ENCODE measurements at regions not wholly inside any gene's neighbourhood (a gene's known extent, or its start where the extent isn't known, plus 50 kb on each side); places are given as distances from the start of the nearest gene placed in this dataset.
A peak's percentile ranks its signal among the peaks of the same experiment; 100 is the strongest.

DNA sequence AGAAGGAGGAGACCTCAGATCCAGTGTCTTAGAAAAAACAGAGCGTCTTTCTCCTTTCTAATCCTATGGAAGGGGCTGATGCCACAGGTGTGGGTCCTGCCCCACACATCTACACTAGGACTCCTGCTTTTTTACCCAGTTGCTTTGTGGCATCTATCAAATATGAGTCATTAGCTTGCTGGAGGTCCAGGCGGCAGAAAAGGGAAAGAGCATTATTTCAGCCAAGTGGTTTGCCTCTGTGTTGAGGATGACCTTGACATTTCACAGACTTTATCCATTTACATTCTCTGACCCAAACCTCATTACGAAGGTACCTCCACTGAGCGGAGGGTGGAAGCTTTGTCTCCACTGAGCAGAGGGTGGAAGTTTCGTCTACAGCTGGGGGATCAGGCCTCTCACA, 308.4 kb upstream of the KLF6 start:
- DNase-seq = no peak

DNA sequence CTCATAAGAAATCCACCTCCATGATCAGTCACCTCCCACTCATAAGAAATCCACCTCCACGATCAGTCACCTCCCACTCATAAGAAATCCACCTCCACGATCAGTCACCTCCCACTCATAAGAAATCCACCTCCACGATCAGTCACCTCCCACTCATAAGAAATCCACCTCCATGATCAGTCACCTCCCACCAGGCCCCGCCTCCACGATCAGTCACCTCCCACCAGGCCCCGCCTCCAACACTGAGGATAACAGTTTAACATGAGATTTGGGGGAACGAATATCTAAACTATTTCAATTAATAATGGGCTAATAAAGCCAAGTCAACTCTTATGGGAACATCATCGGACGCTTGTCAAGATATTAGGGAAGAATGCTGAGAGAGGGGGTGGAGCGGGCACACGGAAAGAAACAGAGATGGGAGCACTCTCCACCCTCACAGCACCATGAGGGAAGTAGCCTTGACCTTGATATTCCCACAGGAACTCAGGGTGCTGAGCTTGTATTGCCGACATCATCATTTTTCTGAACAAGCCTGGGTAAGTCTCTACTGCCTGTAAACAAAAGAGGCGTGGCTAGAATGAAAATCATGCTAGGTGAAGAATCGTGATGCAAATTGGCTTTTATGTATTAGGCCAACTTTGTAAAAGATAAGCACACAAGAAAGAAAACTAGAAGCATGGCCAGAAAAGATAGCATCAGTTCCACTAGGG, 303.5 kb upstream of the KLF6 start:
- no peak for DNase-seq

DNA sequence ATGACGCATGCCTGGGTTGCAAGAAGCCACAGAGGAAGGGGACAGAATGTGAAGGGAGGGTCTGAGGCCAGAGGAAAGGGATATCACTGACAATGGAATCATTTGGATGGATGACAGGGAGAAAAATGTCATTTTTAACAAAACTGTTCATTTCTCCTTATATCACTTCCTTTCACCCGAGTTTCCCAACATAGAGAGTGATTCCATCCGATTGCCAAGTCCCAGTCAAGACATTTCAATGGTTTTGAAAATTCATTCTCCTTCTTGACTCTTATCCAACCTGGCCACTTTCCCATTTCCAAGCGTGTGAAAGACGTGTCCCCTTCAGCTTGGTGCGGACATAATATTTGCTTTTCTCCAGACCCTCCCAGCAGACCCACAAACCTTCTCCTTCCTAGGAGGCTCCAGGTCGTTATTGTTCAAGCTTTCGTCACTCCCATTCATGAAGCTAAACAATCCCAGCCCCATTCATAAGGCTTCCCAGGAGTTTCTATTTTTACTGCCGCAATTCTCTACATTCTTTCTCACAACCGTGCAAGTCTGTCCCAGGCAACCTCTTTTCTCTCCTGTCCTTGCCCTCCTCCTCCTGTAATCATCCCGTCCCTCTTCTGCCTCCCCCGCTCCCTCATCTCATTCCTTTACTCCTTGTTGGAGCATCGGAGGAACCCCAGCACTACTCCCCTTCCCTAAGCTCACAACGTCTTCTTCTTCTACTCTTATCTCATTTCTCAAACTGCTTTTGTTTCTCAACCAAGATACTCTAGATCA, 301.3 kb upstream of the KLF6 start:
- no peak for DNase-seq

DNA sequence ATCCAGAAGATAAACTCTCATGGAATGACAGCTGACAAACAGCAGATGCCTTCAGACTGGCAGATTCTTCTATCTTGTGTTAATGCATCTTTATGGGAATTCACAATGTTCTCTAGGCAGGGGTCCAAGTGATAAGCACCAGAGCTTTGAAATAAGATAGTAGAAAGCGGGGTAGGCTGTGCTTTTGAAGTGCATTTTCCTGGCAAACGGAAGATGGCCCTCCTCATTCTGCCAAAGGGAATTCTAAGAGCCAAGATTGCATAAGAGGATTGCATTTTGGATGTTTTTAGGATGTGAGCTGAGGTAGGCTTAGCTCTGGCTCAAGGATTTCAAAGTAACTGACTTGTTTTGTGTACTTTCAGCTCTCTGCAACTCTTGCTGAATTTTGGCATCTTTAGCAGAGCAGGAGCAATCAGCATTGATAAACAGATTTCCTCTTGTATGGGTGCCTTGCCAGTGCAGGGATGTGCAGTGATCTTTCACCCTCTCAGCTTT, 298.5 kb upstream of the KLF6 start:
- no peak for DNase-seq

DNA sequence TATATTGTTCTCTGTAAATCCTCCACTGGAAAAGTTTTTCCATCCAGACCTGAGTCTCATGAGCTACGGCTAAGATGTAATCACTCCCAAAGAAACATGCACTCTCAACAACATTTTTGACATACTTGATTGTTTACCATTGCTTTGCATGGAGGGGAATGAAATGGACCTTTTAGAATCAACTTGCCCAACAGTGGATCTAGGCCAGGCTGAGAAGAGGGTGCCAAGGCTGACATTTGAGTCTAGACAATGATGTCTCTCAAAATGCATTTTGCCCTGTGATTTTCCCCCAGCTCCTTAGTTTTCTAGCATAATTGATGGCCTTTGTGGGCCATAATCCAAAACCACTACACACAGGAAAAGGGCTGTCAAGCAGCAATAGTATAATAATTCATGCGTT, 297.9 kb upstream of the KLF6 start:
- DNase-seq = no peak

DNA sequence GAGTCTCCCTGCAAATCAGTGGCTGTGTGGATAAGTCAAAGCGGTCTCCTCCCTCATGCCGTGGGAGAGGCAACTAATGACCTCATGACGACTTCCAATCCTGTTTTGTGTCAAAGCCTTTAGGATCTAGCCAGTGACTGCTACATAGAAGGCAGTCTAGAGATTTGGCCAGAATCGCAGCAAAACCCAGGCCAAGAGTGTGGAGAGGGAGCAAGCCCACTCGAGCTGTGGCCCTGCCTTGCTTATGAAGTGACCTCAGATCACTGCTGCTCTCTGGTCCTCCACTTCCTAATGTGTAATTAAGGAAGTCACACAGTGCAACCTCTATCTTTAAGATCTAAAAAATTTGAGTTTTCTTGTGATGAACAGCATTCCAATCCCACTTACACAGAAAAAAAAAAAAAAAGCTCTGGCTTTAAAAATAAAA, 296.7 kb upstream of the KLF6 start:
- DNase-seq = no peak

DNA sequence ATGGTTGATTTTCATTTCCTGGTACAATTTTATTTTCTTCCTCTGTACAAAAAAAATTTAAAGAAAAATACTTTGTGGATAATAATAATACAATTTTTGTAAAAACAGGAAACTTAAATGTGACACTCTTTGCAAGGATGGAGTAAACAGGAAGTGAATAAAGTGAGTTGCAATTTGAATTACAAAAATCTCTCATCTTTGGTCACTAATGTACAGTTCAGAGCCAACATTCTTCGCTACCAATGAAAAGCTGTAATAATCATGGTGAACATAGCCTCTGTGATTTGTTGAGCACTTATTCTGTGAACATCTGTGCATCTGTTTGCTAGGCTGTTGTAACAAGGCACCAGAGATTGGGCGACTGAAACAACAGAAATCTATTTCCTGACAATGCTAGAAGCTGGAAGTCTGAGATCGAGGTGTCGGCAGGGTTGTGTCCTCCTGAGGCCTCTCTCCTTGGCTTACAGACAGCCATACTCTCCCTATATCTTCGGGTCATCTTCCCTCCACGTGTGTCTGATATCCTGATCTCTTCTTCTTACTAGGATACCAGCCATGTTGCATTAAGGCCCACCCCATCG, 295.3 kb upstream of the KLF6 start:
- no peak for DNase-seq

DNA sequence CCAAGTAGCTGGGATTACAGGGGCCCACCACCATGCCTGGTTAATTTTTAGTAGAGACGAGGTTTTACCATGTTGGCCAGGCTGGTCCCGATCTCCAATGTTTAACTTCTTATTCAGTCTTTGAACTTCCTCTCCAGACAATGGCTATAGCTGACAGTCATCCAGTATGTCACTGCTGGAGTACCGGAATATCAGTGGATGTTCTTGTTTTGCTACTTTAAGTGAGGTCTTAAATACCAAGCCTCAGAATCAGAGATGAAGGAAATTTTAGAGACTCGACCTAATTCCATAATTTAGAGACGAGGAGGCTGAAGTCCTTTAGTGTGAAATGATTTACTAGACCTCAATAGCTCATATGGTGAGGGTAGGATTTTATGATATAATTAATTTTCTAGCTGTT, 294.8 kb upstream of the KLF6 start:
- DNase-seq = no peak

DNA sequence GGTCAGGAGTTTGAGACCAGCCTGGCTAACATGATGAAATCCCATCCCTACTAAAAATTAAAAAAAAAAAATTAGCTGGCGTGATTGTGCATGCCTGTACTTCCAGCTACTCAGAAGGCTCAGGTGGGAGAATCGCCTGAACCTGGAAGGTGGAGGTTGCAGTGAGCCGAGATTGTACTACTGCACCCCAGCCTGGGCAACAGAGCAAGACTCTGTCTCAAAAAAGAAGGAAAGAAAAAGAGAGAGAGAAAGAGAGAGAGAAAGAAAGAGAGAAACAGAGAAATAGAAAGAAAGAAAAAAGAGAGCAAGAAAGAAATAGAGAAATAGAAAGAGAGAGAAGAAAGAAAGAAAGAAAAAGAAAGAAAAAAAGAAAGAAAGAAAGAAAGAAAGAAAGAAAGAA, 292.8 kb upstream of the KLF6 start:
- no peak for DNase-seq

DNA sequence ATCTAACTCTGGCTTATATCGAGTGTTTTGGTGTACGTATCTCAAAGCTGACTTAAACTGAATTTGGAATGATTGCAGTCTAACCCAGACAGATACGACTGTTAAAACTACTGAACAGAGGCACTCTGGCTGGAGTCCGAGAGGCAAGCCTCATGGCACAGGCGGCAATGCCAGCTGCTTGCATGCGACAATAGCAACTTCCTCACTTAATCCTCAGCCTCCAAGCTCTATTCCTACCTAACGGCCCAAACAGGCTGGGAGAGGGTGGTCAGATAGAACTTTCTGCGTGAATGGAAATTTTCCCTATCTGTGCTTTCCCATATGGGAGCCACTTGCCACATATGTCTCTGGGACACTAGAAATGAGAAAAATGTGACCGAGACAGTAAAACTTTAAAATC, 292.0 kb upstream of the KLF6 start:
- DNase-seq = no peak

DNA sequence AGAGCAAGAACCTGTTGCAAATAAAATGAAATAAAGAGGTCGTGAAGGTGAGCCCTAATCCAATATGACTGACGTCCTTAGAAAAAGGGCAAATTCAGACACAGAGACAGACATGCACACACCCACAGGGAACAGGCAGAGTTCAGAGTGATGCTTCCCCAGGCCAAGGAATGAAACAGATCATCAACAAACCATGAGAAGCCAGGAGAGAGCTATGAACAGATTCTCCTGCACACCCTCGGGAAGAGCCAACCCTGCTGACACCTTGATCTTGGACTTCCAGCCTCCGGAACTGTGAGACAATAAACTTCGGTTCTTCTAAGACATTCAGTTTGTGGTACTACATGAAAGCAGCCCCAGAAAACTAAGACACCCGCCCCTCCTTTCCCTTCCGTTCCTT, 290.4 kb upstream of the KLF6 start:
- no peak for DNase-seq

DNA sequence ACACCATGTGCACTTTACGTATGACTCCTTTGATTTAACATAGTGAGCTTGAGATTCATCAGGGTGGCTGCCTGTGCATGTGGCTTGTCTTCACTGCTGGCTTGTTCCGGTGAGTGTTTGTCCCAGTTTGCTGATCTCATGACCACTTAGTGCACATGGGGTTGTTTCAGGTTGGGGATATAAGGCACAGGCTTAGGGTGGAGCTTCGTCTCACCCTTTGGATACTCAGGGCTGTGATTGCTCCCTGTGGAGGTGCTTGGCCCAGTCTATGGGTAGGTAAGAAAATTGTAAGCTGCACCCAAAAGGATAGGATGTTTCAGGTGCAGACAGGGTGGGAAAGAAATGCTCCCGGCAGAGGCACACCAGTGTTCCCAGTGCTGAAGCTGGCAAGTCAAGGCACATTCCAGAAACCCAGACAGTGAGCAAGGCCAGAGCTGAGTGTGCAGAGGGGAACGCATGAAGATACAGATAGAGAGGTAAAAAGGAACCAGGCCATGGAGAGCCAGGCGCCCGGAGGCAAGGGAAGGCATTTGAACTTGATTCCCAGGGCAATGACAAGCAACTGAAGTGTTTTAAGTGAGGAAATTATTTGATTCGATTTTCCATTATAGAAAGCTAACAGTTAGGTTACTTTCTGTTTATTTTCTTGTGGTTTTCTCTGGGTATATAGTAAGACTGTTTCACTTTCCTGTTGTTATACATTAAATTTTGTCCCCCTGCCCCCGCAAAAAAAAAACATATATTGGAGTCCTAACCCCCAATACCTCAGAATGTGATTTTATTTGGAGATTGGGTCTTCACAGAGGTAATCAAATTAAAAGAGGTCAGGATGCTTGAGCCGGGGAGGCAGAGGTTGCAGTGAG, 289.8 kb upstream of the KLF6 start:
- no peak for DNase-seq

DNA sequence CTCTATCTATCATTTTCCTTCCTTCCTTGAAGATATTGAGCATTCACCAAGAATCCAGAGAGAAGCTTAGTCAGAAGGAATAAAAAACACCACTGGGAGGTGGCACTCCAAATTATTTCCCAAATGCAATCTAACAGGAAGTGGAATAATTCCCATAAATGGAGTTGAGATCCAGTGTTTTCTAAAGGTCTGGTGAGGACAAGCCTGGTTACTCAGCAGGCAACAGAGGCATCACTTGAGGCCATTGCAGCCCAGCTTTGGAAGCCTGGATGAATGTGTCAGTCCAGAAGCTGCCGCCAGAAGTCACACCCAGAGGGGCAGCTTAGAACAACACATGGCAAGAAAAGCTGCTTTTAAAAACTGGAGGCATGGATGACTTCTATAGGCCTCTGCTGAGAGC, 288.9 kb upstream of the KLF6 start:
- DNase-seq = no peak

DNA sequence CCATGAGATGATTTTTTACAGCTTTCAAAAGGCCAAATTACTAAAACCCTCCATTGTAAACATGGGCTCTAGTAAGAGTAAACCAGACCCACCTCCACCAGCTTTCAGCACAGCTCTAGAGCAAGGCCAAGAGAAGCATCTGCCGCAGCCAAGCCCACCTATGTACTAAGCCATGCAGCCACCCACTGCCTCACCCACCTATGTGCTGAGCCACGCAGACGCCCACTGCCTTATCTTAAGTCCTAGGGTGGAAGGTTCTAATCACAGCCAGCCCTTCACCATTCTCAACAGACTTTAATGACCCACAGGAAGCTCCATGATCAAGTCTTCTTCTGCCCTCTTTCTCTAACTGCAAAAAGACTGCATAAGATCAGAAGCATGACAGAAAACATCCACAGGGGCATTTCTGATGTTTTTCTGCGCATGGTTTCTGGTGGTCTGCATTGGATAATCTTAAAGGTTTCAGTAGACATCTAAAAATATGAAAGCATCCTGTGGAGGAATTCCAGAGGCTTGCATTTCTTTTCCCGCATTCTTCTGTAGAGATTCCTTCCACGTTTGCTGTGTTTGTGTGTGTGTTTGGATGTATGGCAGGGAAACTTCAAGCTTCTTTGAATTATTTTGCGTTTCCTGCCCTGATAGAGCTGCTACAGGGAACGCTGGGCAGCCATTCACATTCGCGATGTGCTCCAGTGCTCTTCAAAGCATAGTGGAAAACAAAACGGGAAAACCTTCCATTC, 286.1 kb upstream of the KLF6 start:
- no peak for DNase-seq

DNA sequence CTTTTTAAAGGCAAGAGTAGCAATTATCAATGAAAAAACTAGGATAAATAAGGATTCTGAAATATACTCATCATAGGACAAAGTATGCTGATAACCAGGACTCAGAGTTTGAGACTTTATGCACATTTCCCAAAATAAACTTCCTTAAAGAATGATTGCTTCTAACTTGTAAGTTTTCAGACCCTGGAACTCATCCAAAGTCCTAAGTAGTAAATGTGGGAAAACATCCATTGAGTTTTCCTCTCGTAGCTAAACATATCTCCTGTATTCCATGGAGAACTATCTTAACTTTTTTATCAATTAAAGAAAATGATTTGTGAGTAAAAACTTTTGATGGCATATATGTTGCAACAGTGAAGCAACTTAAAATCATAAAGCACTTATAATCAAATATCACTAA, 285.2 kb upstream of the KLF6 start:
- DNase-seq = no peak

DNA sequence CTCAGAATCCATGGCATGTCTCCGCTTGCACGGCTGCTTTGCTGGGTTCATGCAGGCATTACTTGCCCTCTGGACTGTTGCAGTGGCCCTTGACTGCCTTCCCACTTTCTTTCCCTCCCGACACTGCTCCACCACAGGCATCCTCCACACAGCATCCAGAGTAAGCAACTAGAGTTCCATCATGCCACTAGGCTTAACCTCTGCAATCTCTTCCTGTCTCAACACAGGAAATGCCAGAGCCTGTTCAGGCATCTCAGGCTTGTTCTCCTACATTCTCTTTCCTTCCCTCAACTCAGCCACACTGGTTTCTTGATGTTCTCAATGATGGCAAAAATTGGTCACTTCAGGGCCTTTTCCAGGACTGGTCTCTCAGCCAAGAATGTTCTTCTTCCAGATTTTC, 284.5 kb upstream of the KLF6 start:
- DNase-seq = no peak

DNA sequence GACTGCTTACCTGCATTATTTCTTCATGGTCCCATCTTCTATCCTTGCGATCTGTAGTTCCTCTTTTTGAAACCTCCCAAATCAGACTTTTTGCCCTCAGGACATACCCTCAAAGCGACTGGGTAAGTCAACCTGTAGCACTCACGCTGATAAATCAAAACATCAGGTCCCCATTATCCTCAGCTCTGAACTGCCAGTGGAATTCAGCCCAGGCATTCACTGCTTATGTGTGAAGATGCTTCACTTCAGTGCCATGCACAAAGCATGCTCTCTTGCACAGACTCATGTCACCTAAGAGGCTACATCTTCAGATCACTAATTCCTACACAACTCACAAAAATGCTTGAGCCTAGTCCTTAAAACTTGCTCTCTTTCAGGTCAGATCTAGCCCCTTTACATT, 283.6 kb upstream of the KLF6 start:
- no peak for DNase-seq

DNA sequence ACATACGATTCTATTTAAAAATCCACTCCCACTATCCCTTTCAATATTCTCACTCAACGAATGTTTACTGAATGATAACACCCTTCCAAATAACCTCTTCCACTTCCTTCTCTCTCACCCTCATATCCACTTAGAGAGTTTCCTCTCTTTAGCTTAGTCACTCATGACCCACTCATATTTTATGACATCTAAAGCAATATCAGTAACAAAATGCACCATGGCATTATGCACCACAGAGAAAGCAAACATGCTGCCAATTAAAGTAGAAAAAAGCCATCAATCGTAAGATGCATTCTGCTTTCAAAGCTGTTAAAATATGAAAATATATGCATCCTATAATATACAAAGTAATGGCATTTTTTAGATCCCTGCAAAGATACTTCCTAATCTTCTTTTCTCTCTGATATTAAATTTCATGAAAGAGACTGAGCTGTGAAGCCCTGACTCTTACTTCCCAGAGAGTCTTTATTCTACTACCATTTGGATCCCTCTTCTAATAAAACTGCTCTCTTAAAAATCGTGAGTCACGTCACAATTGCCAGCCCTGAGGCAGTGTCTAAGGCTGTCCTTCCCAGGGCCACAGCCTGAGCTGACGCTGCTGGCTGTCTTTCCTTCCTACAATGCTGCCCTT, 283.0 kb upstream of the KLF6 start:
- peak in 1 of 2 donors; percentile 78 for DNase-seq

DNA sequence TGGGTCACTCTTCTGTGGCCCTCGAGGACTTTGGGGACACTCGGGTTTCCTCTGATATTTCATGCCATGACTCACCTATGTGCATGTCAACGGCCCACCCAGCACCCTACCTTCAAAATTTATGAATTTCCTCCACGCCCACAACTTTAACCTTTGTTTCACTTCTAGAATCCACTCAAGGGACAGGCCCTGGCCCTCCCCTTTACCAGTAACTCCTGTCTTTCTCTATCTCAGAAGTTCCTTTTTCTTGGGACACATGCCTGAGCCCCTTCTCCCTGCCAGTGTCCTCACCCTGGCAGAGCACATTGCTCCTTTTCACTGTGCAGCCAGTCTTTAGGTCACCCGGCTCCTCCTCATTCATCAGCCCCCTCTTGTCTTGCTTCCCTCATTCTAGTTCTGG, 282.5 kb upstream of the KLF6 start:
- DNase-seq = peak; percentile 37 to 78

DNA sequence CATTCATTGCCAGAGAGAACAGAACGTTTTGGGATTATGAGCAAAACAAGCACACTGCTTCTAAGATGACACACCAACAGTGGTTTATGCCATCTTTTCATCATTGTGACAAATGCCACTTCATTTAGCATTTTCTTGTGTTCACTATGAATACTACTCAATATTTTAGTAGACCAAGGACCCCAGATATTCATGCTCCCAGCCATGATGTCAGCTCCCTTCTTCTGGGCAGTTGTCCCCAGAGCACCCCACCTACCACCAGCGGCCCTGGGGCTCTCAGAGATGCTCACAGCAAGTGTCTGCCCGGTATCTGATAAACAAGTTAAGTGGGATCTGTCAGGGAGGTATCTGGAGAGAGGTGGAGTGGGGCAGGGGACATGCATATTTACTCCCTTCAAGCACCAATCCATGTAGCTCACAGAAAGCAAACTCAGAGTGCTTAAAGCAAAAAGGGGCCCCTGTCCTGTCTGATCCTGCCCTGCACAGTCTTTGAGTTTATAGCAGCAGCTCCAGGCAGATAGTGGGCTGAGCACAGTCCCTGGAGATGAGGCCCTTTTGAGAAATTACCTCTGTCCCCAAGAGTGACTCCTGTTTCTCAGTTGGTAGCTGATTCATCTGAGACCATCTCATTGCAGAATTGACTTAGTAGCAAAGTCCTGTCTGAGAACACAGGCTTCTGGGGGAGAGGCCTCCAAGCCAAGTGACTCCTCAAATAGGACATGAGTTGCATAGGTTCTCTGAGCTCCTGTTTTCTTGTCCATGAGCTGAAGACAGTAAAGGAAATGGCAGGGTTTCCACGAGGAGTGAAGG, 281.8 kb upstream of the KLF6 start:
- DNase-seq = no peak

DNA sequence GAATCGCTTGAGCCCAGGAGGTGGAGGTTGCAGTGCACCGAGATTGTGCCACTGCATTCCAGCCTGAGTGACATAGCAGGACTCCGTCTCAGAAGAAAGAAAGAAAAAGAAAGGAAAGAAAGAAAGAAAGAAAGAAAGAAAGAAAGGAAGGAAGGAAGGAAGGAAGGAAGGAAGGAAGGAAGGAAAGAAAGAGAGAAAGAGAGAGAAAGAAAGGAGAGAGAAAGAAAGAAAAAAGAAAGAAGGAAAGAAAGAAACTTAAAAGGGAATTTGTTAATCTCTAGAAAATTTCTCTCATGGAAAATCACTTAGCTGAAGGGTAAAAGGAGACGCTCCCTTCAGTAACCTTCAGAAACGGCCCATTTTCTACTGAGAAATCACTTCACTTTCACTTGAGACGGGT, 279.5 kb upstream of the KLF6 start:
- no peak for DNase-seq

Measured in bone marrow (tissue), 2 donors.